K562 (cell line): ENCODE measurements at regions not wholly inside any gene's neighbourhood (a gene's known extent, or its start where the extent isn't known, plus 50 kb on each side); places are given as distances from the start of the nearest gene placed in this dataset.
A peak's percentile ranks its signal among the peaks of the same experiment; 100 is the strongest.

Source experiments
- ATAC-seq: fragments of 200-7000 bp; cut with Tn5 transposase; 3 replicates; pipeline ENCODE4 v1.9.1; 2020; ENCODE audit warnings: moderate library complexity
- BruUV-seq: library from RNA; stranded (reverse); fragments of 400-500 nt; replicated peaks from 2 replicates; lab custom pipeline; 2021; lab: Mats Ljungman, UMichigan
- CTCF ChIA-PET: fragments of 300-600 bp; formaldehyde crosslinking; extraction: SDS; loops from one replicate; lab custom pipeline; 2021; ENCODE audit warnings: low intra/inter-chr PET ratio; lab: Yijun Ruan, JAX
- POLR2A ChIA-PET: fragments of 300-600, 350-650 bp; sonication (Branson Sonifier 250); formaldehyde crosslinking; extraction: SDS; loops from one replicate; lab custom pipeline; 2021; ENCODE audit warnings: antibody characterized with exemption, inconsistent platforms; lab: Yijun Ruan, JAX
- DNase-seq, 4 experiments: peaks; one replicate each; pipeline versions ENCODE4 v3.0.0 to v3.0.0-alpha.2; 2011 to 2018; ENCODE audit warnings: low spot score in 3 of 4, mixed read lengths in 3 of 4; ENCODE audit errors: extremely low read depth in 1 of 4
- FAIRE-seq: peaks from 2 replicates; lab custom pipeline; 2011; peaks lifted over from hg19 to GRCh38; lab: Jason Lieb, UNC
- H2AFZ ChIP-seq: 2 replicates; pipeline ENCODE4 v1.6.0; 2011; ENCODE audit warnings: low read depth, low read length, control low read depth, inconsistent platforms
- H3K27ac ChIP-seq: fragments of 200-600 bp; 3 replicates; pipeline ENCODE4 v1.8.0; 2011; ENCODE audit warnings: low read depth, mild to moderate bottlenecking, control low read depth, inconsistent platforms, low read length, moderate library complexity, mixed read lengths; ENCODE audit errors: extremely low read depth
- H3K27me3 ChIP-seq, 2 experiments: fragments of 300-600 bp in 1 of 2; 2 replicates in 1 of 2; 3 replicates in 1 of 2; pipeline versions ENCODE4 v1.6.0 to v1.8.0; 2011; ENCODE audit warnings: inconsistent platforms in 2 of 2, low read length in 2 of 2, mild to moderate bottlenecking in 1 of 2, mixed read lengths in 1 of 2, moderate library complexity in 1 of 2; ENCODE audit not compliant: control insufficient read depth in 2 of 2, insufficient read depth in 2 of 2
- H3K36me3 ChIP-seq: fragments of 300-600 bp; 3 replicates; pipeline ENCODE4 v1.8.0; 2011; ENCODE audit warnings: mild to moderate bottlenecking, low read length, inconsistent platforms; ENCODE audit not compliant: control insufficient read depth, insufficient read depth
- H3K4me1 ChIP-seq, 2 experiments: fragments of 200-600 bp in 1 of 2; replicated peaks in 1 of 2; 2 replicates in 1 of 2; 3 replicates in 1 of 2; pipeline versions ENCODE4 v1.5.1 to v1.8.0; 2011; ENCODE audit warnings: inconsistent platforms in 2 of 2, low read length in 2 of 2, mild to moderate bottlenecking in 1 of 2, mixed read lengths in 1 of 2, moderate library complexity in 1 of 2; ENCODE audit not compliant: control insufficient read depth in 2 of 2, insufficient read depth in 2 of 2
- H3K4me2 ChIP-seq: 2 replicates; pipeline ENCODE4 v1.6.1; 2011; ENCODE audit warnings: low read length, control low read depth, inconsistent platforms, mixed read lengths; ENCODE audit not compliant: insufficient read depth
- H3K4me3 ChIP-seq: fragments of 200-600 bp; sonication (generic), shearing (Covaris generic); 2 replicates; pipeline ENCODE4 v1.5.1; 2016; ENCODE audit warnings: control low read depth, inconsistent platforms
- H3K79me2 ChIP-seq: fragments of 200-600 bp; 3 replicates; pipeline ENCODE4 v1.8.0; 2011; ENCODE audit warnings: low read length, inconsistent platforms; ENCODE audit not compliant: control insufficient read depth, insufficient read depth
- H3K9ac ChIP-seq, 2 experiments: 2 replicates each; pipeline versions ENCODE4 v1.6.0 to v1.6.1; 2011; ENCODE audit warnings: low read depth in 2 of 2, low read length in 2 of 2, control low read depth in 1 of 2, inconsistent platforms in 1 of 2, mild to moderate bottlenecking in 1 of 2, mixed read lengths in 1 of 2; ENCODE audit not compliant: insufficient read depth in 1 of 2
- H3K9me1 ChIP-seq: one replicate; pipeline ENCODE4 v1.6.0; 2011; ENCODE audit warnings: inconsistent platforms, mild to moderate bottlenecking, low read length, moderate library complexity; ENCODE audit not compliant: control insufficient read depth, insufficient read depth
- H3K9me3 ChIP-seq: replicated peaks from 2 replicates; pipeline ENCODE4 v1.5.1; 2011; ENCODE audit warnings: low read depth, low read length, inconsistent platforms; ENCODE audit not compliant: control insufficient read depth, insufficient read depth
- H4K20me1 ChIP-seq: replicated peaks from 2 replicates; pipeline ENCODE4 v1.6.1; 2011; ENCODE audit warnings: low read length, inconsistent platforms, mixed read lengths; ENCODE audit not compliant: control insufficient read depth, insufficient read depth
- COPS2 ChIP-seq: fragments of 450-650 bp; conservative IDR thresholded peaks from 2 replicates; pipeline ENCODE4 v1.6.1; 2016; ENCODE audit warnings: mild to moderate bottlenecking, moderate library complexity
- HLTF ChIP-seq: fragments of 450-650 bp; IDR thresholded peaks from 2 replicates; pipeline ENCODE4 v1.6.1; 2016
- MAFK ChIP-seq: IDR thresholded peaks from 2 replicates; pipeline ENCODE4 v1.6.1; 2011; ENCODE audit warnings: low read length, improper control_type of control experiment
- MCM3 ChIP-seq: fragments of 450-650 bp; IDR thresholded peaks from 2 replicates; pipeline ENCODE4 v1.6.1; 2016
- MCM5 ChIP-seq: fragments of 450-650 bp; IDR thresholded peaks from 2 replicates; pipeline ENCODE4 v1.6.1; 2016; ENCODE audit warnings: low read depth
- RBM15 ChIP-seq: fragments of 200-400 bp; formaldehyde crosslinking; IDR thresholded peaks from 2 replicates; pipeline ENCODE4 v1.6.1; 2018; ENCODE audit warnings: mild to moderate bottlenecking, low read length, moderate library complexity; ENCODE audit not compliant: insufficient read depth
- ZNF436 ChIP-seq: fragments of 250-450, 450-650 bp; sonication (Bioruptor Pico); formaldehyde crosslinking; IDR thresholded peaks from 2 replicates; pipeline ENCODE4 v1.7.0; 2020; ENCODE audit warnings: mild to moderate bottlenecking
- ZNF644 ChIP-seq: fragments of 200-800 bp; sonication (Bioruptor generic); IDR thresholded peaks from 2 replicates; pipeline ENCODE4 v1.6.1; 2016; ENCODE audit warnings: low read depth, missing genetic modification characterization, missing compliant biosample characterization
- WGBS: fragments of 100-300 bp; shearing (Covaris generic); methylation state at CpG from one replicate; pipeline ENCODE4 v1.1.6; 2016; ENCODE audit warnings: low coverage, mixed read lengths; ENCODE audit not compliant: insufficient coverage; ENCODE audit errors: missing lambda C conversion rate; 5-methylcytosine and 5-hydroxymethylcytosine counted together
- in situ Hi-C: fragments of 300-500 bp; cut with MboI; formaldehyde crosslinking; loops from 4 replicates; pipeline ENCODE4 v1.15.0; 2018; ENCODE audit warnings: inconsistent platforms, mixed read lengths
- intact Hi-C: fragments of 100-400 bp; cut with micrococcal nuclease; formaldehyde crosslinking; loops from 2 replicates; pipeline ENCODE4 v1.14.2; 2022
- TF ChIP-seq, protein P1 (sequence below), 2 experiments: fragments of 450-650 bp; formaldehyde crosslinking in 1 of 2; IDR thresholded peaks; 2 replicates each; pipeline versions ENCODE4 v1.4.0 to v1.6.1; 2014 to 2020; ENCODE audit warnings: mild to moderate bottlenecking in 2 of 2, borderline replicate concordance in 1 of 2, low read depth in 1 of 2
- TF ChIP-seq, protein P2 (sequence below): sonication (generic); formaldehyde crosslinking; IDR thresholded peaks from 2 replicates; pipeline ENCODE4 v1.8.0; 2022; ENCODE audit warnings: missing genetic modification reagents, mild to moderate bottlenecking, moderate library complexity, borderline replicate concordance
- TF ChIP-seq, protein P3 (sequence below): fragments of 450-650 bp; formaldehyde crosslinking; IDR thresholded peaks from 2 replicates; pipeline ENCODE4 v1.4.0; 2020; ENCODE audit warnings: mild to moderate bottlenecking, moderate library complexity

DNA sequence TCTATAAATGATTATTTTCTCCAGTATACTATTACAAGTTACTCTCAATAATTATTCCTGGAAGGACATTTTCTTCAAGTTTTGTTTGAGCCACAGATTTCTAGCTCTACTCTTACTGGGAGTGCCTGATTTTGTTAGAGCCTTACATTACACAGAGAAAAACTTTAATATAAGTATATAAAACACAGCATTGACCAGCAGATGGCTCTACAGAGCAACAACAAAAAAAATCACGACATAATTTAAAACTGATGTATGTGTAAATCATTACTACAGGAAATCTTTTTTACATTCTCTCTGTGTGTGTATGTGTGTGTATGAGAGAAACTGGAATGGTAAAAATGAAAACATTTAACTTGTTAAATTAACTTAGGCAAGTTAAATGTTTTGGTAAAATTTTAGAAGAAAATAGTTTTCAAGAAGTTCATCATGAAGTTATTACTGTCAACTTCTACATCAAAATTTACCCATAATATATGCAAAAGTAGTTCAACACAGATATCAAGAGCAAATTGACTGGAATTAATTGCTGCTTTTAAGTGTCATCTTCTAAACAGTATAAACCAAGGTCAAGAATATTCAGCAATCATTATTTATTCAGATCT, 103.3 kb downstream of the MDH1 start:
- Histone ChIP-seq H3K27ac (no peak overlapping the region), H3K27me3 (peaks cover 0 to 5% of the 10 kb centered on the region in 2 experiments; a peak in 2 of 5 replicates), H3K9me1 (no peaks in the 10 kb centered on the region), H3K4me2 (no peak overlapping the region), H3K79me2 (no peaks in the 10 kb centered on the region), H3K9me3 (no peaks in the 10 kb centered on the region), H3K4me1 (no peaks in the 10 kb centered on the region), H2AFZ (no peak overlapping the region), H3K9ac (no peak overlapping the region), H4K20me1 (no peaks in the 10 kb centered on the region), H3K36me3 (no peaks in the 10 kb centered on the region), H3K4me3 (no peak overlapping the region)
- intact Hi-C loops, result loop anchor here (1.0 to 2.0 kb wide), 2 partner anchors 169 to 196 kb away; no protein-coding TSS in a partner anchor
- ChIA-PET POLR2A (no interaction called here), CTCF (interaction anchor here (1.1 to 2.6 kb wide), 3 partner anchors 169 to 870 kb away, joined by 3 to 25 read pairs (median 20); no protein-coding TSS in a partner anchor)
- ATAC-seq (peak; percentile 53; the same call in 1 of the 3 replicates), FAIRE-seq (no peak), DNase-seq (peak in 2 of 4 experiments; percentile 24 to 32)
- 0% methylated on average over 1 of the region's 1 CpG for WGBS
- no TSS peak for BruUV-seq
- in situ Hi-C loops, result no loop called here
- TF ChIP-seq HLTF (no peak), ZNF644 (tag) (no peak), RBM15 (no peak), MCM3 (no peak), ZNF436 (CRISPR knock-in tag) (no peak), MAFK (no peak), COPS2 (no peak), MCM5 (no peak)
- TF ChIP-seq, protein P1, sequence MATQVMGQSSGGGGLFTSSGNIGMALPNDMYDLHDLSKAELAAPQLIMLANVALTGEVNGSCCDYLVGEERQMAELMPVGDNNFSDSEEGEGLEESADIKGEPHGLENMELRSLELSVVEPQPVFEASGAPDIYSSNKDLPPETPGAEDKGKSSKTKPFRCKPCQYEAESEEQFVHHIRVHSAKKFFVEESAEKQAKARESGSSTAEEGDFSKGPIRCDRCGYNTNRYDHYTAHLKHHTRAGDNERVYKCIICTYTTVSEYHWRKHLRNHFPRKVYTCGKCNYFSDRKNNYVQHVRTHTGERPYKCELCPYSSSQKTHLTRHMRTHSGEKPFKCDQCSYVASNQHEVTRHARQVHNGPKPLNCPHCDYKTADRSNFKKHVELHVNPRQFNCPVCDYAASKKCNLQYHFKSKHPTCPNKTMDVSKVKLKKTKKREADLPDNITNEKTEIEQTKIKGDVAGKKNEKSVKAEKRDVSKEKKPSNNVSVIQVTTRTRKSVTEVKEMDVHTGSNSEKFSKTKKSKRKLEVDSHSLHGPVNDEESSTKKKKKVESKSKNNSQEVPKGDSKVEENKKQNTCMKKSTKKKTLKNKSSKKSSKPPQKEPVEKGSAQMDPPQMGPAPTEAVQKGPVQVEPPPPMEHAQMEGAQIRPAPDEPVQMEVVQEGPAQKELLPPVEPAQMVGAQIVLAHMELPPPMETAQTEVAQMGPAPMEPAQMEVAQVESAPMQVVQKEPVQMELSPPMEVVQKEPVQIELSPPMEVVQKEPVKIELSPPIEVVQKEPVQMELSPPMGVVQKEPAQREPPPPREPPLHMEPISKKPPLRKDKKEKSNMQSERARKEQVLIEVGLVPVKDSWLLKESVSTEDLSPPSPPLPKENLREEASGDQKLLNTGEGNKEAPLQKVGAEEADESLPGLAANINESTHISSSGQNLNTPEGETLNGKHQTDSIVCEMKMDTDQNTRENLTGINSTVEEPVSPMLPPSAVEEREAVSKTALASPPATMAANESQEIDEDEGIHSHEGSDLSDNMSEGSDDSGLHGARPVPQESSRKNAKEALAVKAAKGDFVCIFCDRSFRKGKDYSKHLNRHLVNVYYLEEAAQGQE (IDR thresholded peaks at IDR 0.05; ENCODE audit: borderline replicate concordance), result 0 out of 2 replicates have a peak, but pooled peaks have one; percentile 34
- TF ChIP-seq, protein P1 (CRISPR knock-in tag; IDR thresholded peaks at IDR 0.05; ENCODE audit: low read depth), result no peak
- TF ChIP-seq, protein P2, sequence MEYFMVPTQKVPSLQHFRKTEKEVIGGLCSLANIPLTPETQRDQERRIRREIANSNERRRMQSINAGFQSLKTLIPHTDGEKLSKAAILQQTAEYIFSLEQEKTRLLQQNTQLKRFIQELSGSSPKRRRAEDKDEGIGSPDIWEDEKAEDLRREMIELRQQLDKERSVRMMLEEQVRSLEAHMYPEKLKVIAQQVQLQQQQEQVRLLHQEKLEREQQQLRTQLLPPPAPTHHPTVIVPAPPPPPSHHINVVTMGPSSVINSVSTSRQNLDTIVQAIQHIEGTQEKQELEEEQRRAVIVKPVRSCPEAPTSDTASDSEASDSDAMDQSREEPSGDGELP (CRISPR knock-in tag), result no peak
- TF ChIP-seq, protein P3, sequence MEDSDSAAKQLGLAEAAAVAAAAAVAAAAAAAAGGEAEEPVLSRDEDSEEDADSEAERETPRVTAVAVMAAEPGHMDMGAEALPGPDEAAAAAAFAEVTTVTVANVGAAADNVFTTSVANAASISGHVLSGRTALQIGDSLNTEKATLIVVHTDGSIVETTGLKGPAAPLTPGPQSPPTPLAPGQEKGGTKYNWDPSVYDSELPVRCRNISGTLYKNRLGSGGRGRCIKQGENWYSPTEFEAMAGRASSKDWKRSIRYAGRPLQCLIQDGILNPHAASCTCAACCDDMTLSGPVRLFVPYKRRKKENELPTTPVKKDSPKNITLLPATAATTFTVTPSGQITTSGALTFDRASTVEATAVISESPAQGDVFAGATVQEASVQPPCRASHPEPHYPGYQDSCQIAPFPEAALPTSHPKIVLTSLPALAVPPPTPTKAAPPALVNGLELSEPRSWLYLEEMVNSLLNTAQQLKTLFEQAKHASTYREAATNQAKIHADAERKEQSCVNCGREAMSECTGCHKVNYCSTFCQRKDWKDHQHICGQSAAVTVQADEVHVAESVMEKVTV, result peak; percentile 62
